HL-60 (cell line): ENCODE measurements at regions not wholly inside any gene's neighbourhood (a gene's known extent, or its start where the extent isn't known, plus 50 kb on each side); places are given as distances from the start of the nearest gene placed in this dataset.

Experiments
- DNase-seq, 2 experiments: peaks; one replicate each; pipeline ENCODE4 v3.0.0-alpha.2; 2010 to 2020; ENCODE audit warnings: low read depth in 1 of 2, low spot score in 1 of 2
- H3K27ac ChIP-seq: fragments of 250-450 bp; sonication (Bioruptor Pico); replicated peaks from 2 replicates; pipeline ENCODE4 v1.5.1; 2020; ENCODE audit warnings: mild to moderate bottlenecking, moderate library complexity
- H3K27me3 ChIP-seq: fragments of 250-450 bp; sonication (Bioruptor Pico); 2 replicates; pipeline ENCODE4 v1.5.1; 2021; ENCODE audit warnings: mild to moderate bottlenecking, moderate library complexity; ENCODE audit not compliant: insufficient read depth, poor library complexity, severe bottlenecking
- H3K4me3 ChIP-seq: replicated peaks from 2 replicates; pipeline ENCODE4 v1.5.1; 2011; ENCODE audit warnings: mild to moderate bottlenecking, control low read depth, low read length; ENCODE audit not compliant: insufficient read depth
- CTCF ChIP-seq: IDR thresholded peaks from one replicate; pipeline ENCODE4 v1.5.1; 2011; ENCODE audit warnings: low read length, control low read depth, inconsistent platforms; ENCODE audit not compliant: insufficient read depth
- GABPA ChIP-seq: IDR thresholded peaks from 2 replicates; pipeline ENCODE4 v1.6.1; 2012; ENCODE audit warnings: low read depth
- POLR2AphosphoS5 ChIP-seq: IDR thresholded peaks from 2 replicates; pipeline ENCODE4 v1.6.1; 2012; ENCODE audit warnings: low read depth
- REST ChIP-seq: IDR thresholded peaks from 2 replicates; pipeline ENCODE4 v1.6.1; 2012; ENCODE audit warnings: low read depth; ENCODE audit not compliant: insufficient replicate concordance
- SPI1 ChIP-seq: IDR thresholded peaks from 2 replicates; pipeline ENCODE4 v1.6.1; 2012; ENCODE audit warnings: low read depth, mild to moderate bottlenecking, borderline replicate concordance

- no peak overlapping the region for H3K27ac ChIP-seq
- DNase-seq, result no peak
- H3K27me3 ChIP-seq, result no peaks in the 10 kb centered on the region
- H3K4me3 ChIP-seq, result no peak overlapping the region
- TF ChIP-seq GABPA (no peak), REST (no peak)
Measured at GRCh38 chr4:189202869-189203271, 737.8 kb upstream of the FRG1 start.

DNA sequence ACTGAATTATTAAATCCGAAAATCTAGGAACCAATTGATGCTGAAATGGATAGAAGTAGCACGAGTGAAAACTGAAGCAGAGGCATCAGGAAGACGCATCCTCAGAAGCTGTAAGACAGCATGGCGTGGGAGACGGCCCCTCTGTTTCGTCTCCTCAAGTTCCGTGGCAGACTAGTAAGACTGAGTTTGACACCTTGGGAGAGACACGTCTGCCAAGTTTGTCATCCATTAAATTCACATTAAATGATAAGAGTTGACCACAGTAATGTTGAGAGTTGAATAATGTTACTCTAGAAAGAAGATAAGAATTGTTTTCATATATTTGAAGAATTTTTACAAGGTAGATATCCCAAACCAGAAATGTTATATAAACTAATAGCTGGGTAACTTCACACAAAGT is 736.1 kb upstream of the FRG1 start:
- TF ChIP-seq SPI1, result no peak
- no peak for TF ChIP-seq GABPA
- no peak for TF ChIP-seq CTCF
- no peak for TF ChIP-seq REST
- TF ChIP-seq POLR2AphosphoS5, result no peak
- H3K4me3 ChIP-seq, result no peak overlapping the region
- no peak overlapping the region for H3K27ac ChIP-seq
- H3K27me3 ChIP-seq, result no peaks in the 10 kb centered on the region
- no peak for DNase-seq

GRCh38 chr4:189206953-189207352 is 733.7 kb upstream of the FRG1 start:
- Histone ChIP-seq H3K27me3 (no peaks in the 10 kb centered on the region), H3K4me3 (no peak overlapping the region), H3K27ac (no peak overlapping the region)
- TF ChIP-seq SPI1 (no peak), CTCF (no peak), POLR2AphosphoS5 (no peak), GABPA (no peak), REST (no peak)
- DNase-seq, result no peak

DNA sequence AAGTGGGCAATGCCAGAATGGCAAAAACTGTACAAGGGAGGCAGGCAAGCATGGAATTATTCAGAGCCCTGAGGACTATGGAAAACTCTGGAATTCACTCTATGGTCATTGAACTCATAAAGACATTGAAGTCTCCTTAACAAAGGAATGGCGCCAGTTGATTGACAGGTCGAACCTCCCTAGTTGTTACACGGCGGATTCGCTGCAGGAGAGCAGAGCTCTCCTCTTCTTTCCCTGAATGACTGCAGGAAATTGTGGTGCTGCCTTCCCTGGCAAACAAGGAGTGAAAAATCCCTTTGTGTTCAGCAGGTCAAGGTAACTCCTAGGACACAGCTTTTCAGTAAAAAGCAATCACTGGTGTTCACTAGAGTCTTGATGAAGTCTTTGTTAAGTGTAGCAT is 732.8 kb upstream of the FRG1 start:
- TF ChIP-seq REST (no peak), SPI1 (no peak), GABPA (no peak), POLR2AphosphoS5 (no peak), CTCF (no peak)
- Histone ChIP-seq H3K27ac (no peak overlapping the region), H3K4me3 (no peak overlapping the region), H3K27me3 (no peaks in the 10 kb centered on the region)
- no peak for DNase-seq
